ENCODE measurements at regions not wholly inside any gene's neighbourhood (a gene's known extent, or its start where the extent isn't known, plus 50 kb on each side); places are given as distances from the start of the nearest gene placed in this dataset.

DNA sequence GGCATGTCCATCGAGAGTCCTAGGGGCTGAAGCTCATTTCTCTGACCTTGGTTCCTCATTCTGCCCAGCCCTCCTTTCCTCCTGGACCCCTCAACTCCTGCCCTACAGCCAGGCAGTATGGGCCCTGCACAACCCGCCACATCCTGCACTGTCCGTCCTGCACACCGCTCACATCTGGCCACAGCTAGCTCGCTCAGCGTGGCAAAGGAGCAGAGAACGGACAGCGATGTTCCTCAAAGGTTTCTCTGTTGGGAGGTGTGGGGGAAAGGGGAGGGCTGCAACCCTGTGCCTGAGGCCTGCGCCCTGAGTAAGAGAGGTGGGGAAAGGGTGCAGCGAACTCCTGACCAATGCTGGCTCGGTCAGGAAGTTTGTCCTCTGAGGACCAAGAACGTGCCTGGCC, 90.1 kb downstream of the PXDC1 start:
- no peak overlapping the region for H2BK5ac ChIP-seq (ENCODE audit: low read length)
- H3K27me3 ChIP-seq (ENCODE audit: control insufficient read depth in 3 of 3, insufficient read depth in 3 of 3, low read depth in 1 of 3, low read length in 3 of 3), result no peaks in the 10 kb centered on the region
- H3K23ac ChIP-seq (ENCODE audit: low read depth, low read length, poor library complexity), result no peak overlapping the region
- H2AK5ac ChIP-seq (ENCODE audit: low read depth, low read length), result peak overlapping the region; percentile 58
- no peak for DNase-seq (ENCODE audit: low spot score)
- no peak overlapping the region for H3K27ac ChIP-seq (replicated peaks; ENCODE audit: low read length)
- no peak overlapping the region for H2BK12ac ChIP-seq (ENCODE audit: low read length)
- H3K36me3 ChIP-seq (replicated peaks in 1 of 2; ENCODE audit: control insufficient read depth in 2 of 2, insufficient read depth in 2 of 2, low read length in 2 of 2), result no peaks in the 10 kb centered on the region
- peak overlapping the region; percentile 40 for H3K18ac ChIP-seq (ENCODE audit: low read length)
- H3K9me3 ChIP-seq (replicated peaks in 1 of 2; ENCODE audit: control insufficient read depth in 2 of 2, insufficient read depth in 1 of 2, low read depth in 1 of 2, low read length in 2 of 2), result no peaks in the 10 kb centered on the region
- no peak overlapping the region for H3K9ac ChIP-seq (ENCODE audit: low read depth, low read length, poor library complexity)
- H3K4me3 ChIP-seq (ENCODE audit: low read length in 2 of 2), result no peak overlapping the region
- no CpG with 5 or more reads among the region's 12 CpGs for WGBS, 2 donors (ENCODE audit: extremely low coverage in 2 of 2, insufficient read length in 2 of 2, insufficient replicate concordance in 1 of 2)
- no peak overlapping the region for H2AFZ ChIP-seq (ENCODE audit: low read length)
- H2BK15ac ChIP-seq (ENCODE audit: low read length), result no peak overlapping the region
- no peaks in the 10 kb centered on the region for H3K79me1 ChIP-seq (ENCODE audit: low read depth, low read length)
- H4K8ac ChIP-seq (ENCODE audit: low read depth, low read length), result no peak overlapping the region
- H3K4me1 ChIP-seq (ENCODE audit: control insufficient read depth in 2 of 2, insufficient read depth in 1 of 2, low read depth in 1 of 2, low read length in 2 of 2), result peaks cover 2 to 5% of the 10 kb centered on the region in 2 donors
- no peak overlapping the region for H2BK120ac ChIP-seq (ENCODE audit: low read depth, low read length)
- H4K91ac ChIP-seq (ENCODE audit: low read depth, low read length, poor library complexity), result no peak overlapping the region
- no peak overlapping the region for H3K4ac ChIP-seq (ENCODE audit: low read length)
- H3K14ac ChIP-seq (ENCODE audit: low read length), result peak overlapping the region; percentile 27
- no peak overlapping the region for H3K4me2 ChIP-seq (ENCODE audit: insufficient read depth, low read length, poor library complexity, severe bottlenecking)

GRCh38 chr6:3660473-3660872, 91.0 kb downstream of the PXDC1 start:
- no peak overlapping the region for H2AK5ac ChIP-seq (ENCODE audit: low read depth, low read length)
- H3K4me3 ChIP-seq (ENCODE audit: low read length in 2 of 2), result no peak overlapping the region
- no peak overlapping the region for H2BK120ac ChIP-seq (ENCODE audit: low read depth, low read length)
- H2BK5ac ChIP-seq (ENCODE audit: low read length), result no peak overlapping the region
- H3K79me1 ChIP-seq (ENCODE audit: low read depth, low read length), result no peaks in the 10 kb centered on the region
- no peak overlapping the region for H4K91ac ChIP-seq (ENCODE audit: low read depth, low read length, poor library complexity)
- H3K4ac ChIP-seq (ENCODE audit: low read length), result no peak overlapping the region
- H2BK15ac ChIP-seq (ENCODE audit: low read length), result no peak overlapping the region
- H3K4me2 ChIP-seq (ENCODE audit: insufficient read depth, low read length, poor library complexity, severe bottlenecking), result no peak overlapping the region
- H3K36me3 ChIP-seq (replicated peaks in 1 of 2; ENCODE audit: control insufficient read depth in 2 of 2, insufficient read depth in 2 of 2, low read length in 2 of 2), result no peaks in the 10 kb centered on the region
- no peaks in the 10 kb centered on the region for H3K27me3 ChIP-seq (ENCODE audit: control insufficient read depth in 3 of 3, insufficient read depth in 3 of 3, low read depth in 1 of 3, low read length in 3 of 3)
- H2BK12ac ChIP-seq (ENCODE audit: low read length), result no peak overlapping the region
- H3K9me3 ChIP-seq (replicated peaks in 1 of 2; ENCODE audit: control insufficient read depth in 2 of 2, insufficient read depth in 1 of 2, low read depth in 1 of 2, low read length in 2 of 2), result no peaks in the 10 kb centered on the region
- no CpG with 5 or more reads among the region's 8 CpGs for WGBS, 2 donors (ENCODE audit: extremely low coverage in 2 of 2, insufficient read length in 2 of 2, insufficient replicate concordance in 1 of 2)
- no peak overlapping the region for H3K18ac ChIP-seq (ENCODE audit: low read length)
- no peak overlapping the region for H3K14ac ChIP-seq (ENCODE audit: low read length)
- no peak overlapping the region for H4K8ac ChIP-seq (ENCODE audit: low read depth, low read length)
- no peak overlapping the region for H3K9ac ChIP-seq (ENCODE audit: low read depth, low read length, poor library complexity)
- H2AFZ ChIP-seq (ENCODE audit: low read length), result no peak overlapping the region
- H3K27ac ChIP-seq (replicated peaks; ENCODE audit: low read length), result no peak overlapping the region
- peaks cover 2 to 5% of the 10 kb centered on the region in 2 donors for H3K4me1 ChIP-seq (ENCODE audit: control insufficient read depth in 2 of 2, insufficient read depth in 1 of 2, low read depth in 1 of 2, low read length in 2 of 2)
- DNase-seq (ENCODE audit: low spot score), result no peak
- no peak overlapping the region for H3K23ac ChIP-seq (ENCODE audit: low read depth, low read length, poor library complexity)

- Histone ChIP-seq H3K27me3 (ENCODE audit: control insufficient read depth in 3 of 3, insufficient read depth in 3 of 3, low read depth in 1 of 3, low read length in 3 of 3) (no peaks in the 10 kb centered on the region), H2AK5ac (ENCODE audit: low read depth, low read length) (no peak overlapping the region), H3K9ac (ENCODE audit: low read depth, low read length, poor library complexity) (no peak overlapping the region), H3K4ac (ENCODE audit: low read length) (no peak overlapping the region), H3K4me2 (ENCODE audit: insufficient read depth, low read length, poor library complexity, severe bottlenecking) (no peak overlapping the region), H3K23ac (ENCODE audit: low read depth, low read length, poor library complexity) (no peak overlapping the region), H2BK12ac (ENCODE audit: low read length) (no peak overlapping the region), H3K4me3 (ENCODE audit: low read length in 2 of 2) (no peak overlapping the region), H2BK15ac (ENCODE audit: low read length) (no peak overlapping the region), H3K79me1 (ENCODE audit: low read depth, low read length) (no peaks in the 10 kb centered on the region), H3K4me1 (ENCODE audit: control insufficient read depth in 2 of 2, insufficient read depth in 1 of 2, low read depth in 1 of 2, low read length in 2 of 2) (peaks cover 0 to 1% of the 10 kb centered on the region in 2 donors), H2AFZ (ENCODE audit: low read length) (no peak overlapping the region), H3K36me3 (replicated peaks in 1 of 2; ENCODE audit: control insufficient read depth in 2 of 2, insufficient read depth in 2 of 2, low read length in 2 of 2) (no peaks in the 10 kb centered on the region), H4K8ac (ENCODE audit: low read depth, low read length) (no peak overlapping the region), H3K18ac (ENCODE audit: low read length) (no peak overlapping the region), H2BK120ac (ENCODE audit: low read depth, low read length) (no peak overlapping the region), H2BK5ac (ENCODE audit: low read length) (no peak overlapping the region), H3K27ac (replicated peaks; ENCODE audit: low read length) (no peak overlapping the region), H4K91ac (ENCODE audit: low read depth, low read length, poor library complexity) (no peak overlapping the region), H3K9me3 (replicated peaks in 1 of 2; ENCODE audit: control insufficient read depth in 2 of 2, insufficient read depth in 1 of 2, low read depth in 1 of 2, low read length in 2 of 2) (no peaks in the 10 kb centered on the region), H3K14ac (ENCODE audit: low read length) (no peak overlapping the region)
- DNase-seq (ENCODE audit: low spot score), result no peak
- no CpG with 5 or more reads among the region's 6 CpGs for WGBS, 2 donors (ENCODE audit: extremely low coverage in 2 of 2, insufficient read length in 2 of 2, insufficient replicate concordance in 1 of 2)
These were observed 91.8 kb downstream of the PXDC1 start for GRCh38 chr6:3659748-3660147.

GRCh38 chr6:3656076-3656475, 95.4 kb downstream of the PXDC1 start:
- Histone ChIP-seq H3K4me2 (ENCODE audit: insufficient read depth, low read length, poor library complexity, severe bottlenecking) (no peak overlapping the region), H3K4me1 (ENCODE audit: control insufficient read depth in 2 of 2, insufficient read depth in 1 of 2, low read depth in 1 of 2, low read length in 2 of 2) (no peaks in the 10 kb centered on the region), H2BK12ac (ENCODE audit: low read length) (no peak overlapping the region), H4K91ac (ENCODE audit: low read depth, low read length, poor library complexity) (no peak overlapping the region), H3K79me1 (ENCODE audit: low read depth, low read length) (no peaks in the 10 kb centered on the region), H3K4me3 (ENCODE audit: low read length in 2 of 2) (no peak overlapping the region), H3K9me3 (replicated peaks in 1 of 2; ENCODE audit: control insufficient read depth in 2 of 2, insufficient read depth in 1 of 2, low read depth in 1 of 2, low read length in 2 of 2) (no peaks in the 10 kb centered on the region), H3K9ac (ENCODE audit: low read depth, low read length, poor library complexity) (no peak overlapping the region), H2BK15ac (ENCODE audit: low read length) (no peak overlapping the region), H3K36me3 (replicated peaks in 1 of 2; ENCODE audit: control insufficient read depth in 2 of 2, insufficient read depth in 2 of 2, low read length in 2 of 2) (no peaks in the 10 kb centered on the region), H3K27me3 (ENCODE audit: control insufficient read depth in 3 of 3, insufficient read depth in 3 of 3, low read depth in 1 of 3, low read length in 3 of 3) (no peaks in the 10 kb centered on the region), H2BK120ac (ENCODE audit: low read depth, low read length) (no peak overlapping the region), H3K4ac (ENCODE audit: low read length) (no peak overlapping the region), H3K14ac (ENCODE audit: low read length) (no peak overlapping the region), H2AK5ac (ENCODE audit: low read depth, low read length) (no peak overlapping the region), H3K18ac (ENCODE audit: low read length) (no peak overlapping the region), H4K8ac (ENCODE audit: low read depth, low read length) (no peak overlapping the region), H2AFZ (ENCODE audit: low read length) (no peak overlapping the region), H3K27ac (replicated peaks; ENCODE audit: low read length) (no peak overlapping the region), H3K23ac (ENCODE audit: low read depth, low read length, poor library complexity) (no peak overlapping the region), H2BK5ac (ENCODE audit: low read length) (no peak overlapping the region)
- DNase-seq (ENCODE audit: low spot score), result no peak
- WGBS, 2 donors (ENCODE audit: extremely low coverage in 2 of 2, insufficient read length in 2 of 2, insufficient replicate concordance in 1 of 2), result no CpG with 5 or more reads among the region's 5 CpGs

Measured in neuronal stem cell (in vitro differentiated cells).